SK-N-SH (cell line): ENCODE measurements at regions not wholly inside any gene's neighbourhood (a gene's known extent, or its start where the extent isn't known, plus 50 kb on each side); places are given as distances from the start of the nearest gene placed in this dataset.

Source experiments
- CTCF ChIA-PET: fragments of 300-600, 350-600 bp; formaldehyde crosslinking; extraction: SDS; loops from one replicate; lab custom pipeline; 2021; lab: Yijun Ruan, JAX
- POLR2A ChIA-PET: fragments of 350-600 bp; sonication (Branson Sonifier 250); formaldehyde crosslinking; extraction: SDS; loops from one replicate; lab custom pipeline; 2020; ENCODE audit warnings: antibody characterized with exemption, inconsistent platforms; lab: Yijun Ruan, JAX
- DNase-seq: peaks from one replicate; pipeline ENCODE4 v3.0.0; 2012
- H2AFZ ChIP-seq: fragments of 200-600 bp; sonication (generic); 2 replicates; pipeline ENCODE4 v1.8.1; 2016; ENCODE audit warnings: antibody characterized with exemption, mild to moderate bottlenecking, low read depth
- H3F3A ChIP-seq: fragments of 200-600 bp; sonication (generic); replicated peaks from 2 replicates; pipeline ENCODE3; 2016; ENCODE audit warnings: antibody characterized with exemption, mild to moderate bottlenecking; ENCODE audit not compliant: insufficient read depth
- H3K27ac ChIP-seq, 2 experiments: fragments of 200-500 bp in 1 of 2; fragments of 200-600 bp in 1 of 2; sonication (Bioruptor generic) in 1 of 2; sonication (generic), shearing (Covaris generic) in 1 of 2; 2 replicates each; pipeline versions ENCODE4 v1.5.1 to v1.6.1; 2014 to 2016; ENCODE audit warnings: low read depth in 2 of 2, inconsistent platforms in 1 of 2, low read length in 1 of 2, mild to moderate bottlenecking in 1 of 2, mixed read lengths in 1 of 2
- H3K27me3 ChIP-seq: fragments of 200-600 bp; sonication (generic), shearing (Covaris generic); 2 replicates; pipeline ENCODE4 v1.6.1; 2016; ENCODE audit warnings: mixed run types; ENCODE audit not compliant: insufficient read depth
- H3K36me3 ChIP-seq, 2 experiments: fragments of 200-500 bp in 1 of 2; fragments of 200-600 bp in 1 of 2; sonication (Bioruptor generic) in 1 of 2; sonication (generic) in 1 of 2; replicated peaks in 1 of 2; 2 replicates each; pipeline versions ENCODE3 to v1.5.1; 2014 to 2016; ENCODE audit warnings: low read length in 1 of 2, mild to moderate bottlenecking in 1 of 2; ENCODE audit not compliant: insufficient read depth in 2 of 2, control insufficient read depth in 1 of 2
- H3K4me1 ChIP-seq, 2 experiments: fragments of 200-500 bp in 1 of 2; fragments of 200-600 bp in 1 of 2; sonication (Bioruptor generic) in 1 of 2; sonication (generic), shearing (Covaris generic) in 1 of 2; 2 replicates each; pipeline versions ENCODE4 v1.5.1 to v1.6.1; 2014 to 2016; ENCODE audit warnings: low read depth in 1 of 2, low read length in 1 of 2, mixed run types in 1 of 2; ENCODE audit not compliant: insufficient read depth in 2 of 2, control insufficient read depth in 1 of 2
- H3K4me2 ChIP-seq: fragments of 200-600 bp; sonication (generic), shearing (Covaris generic); 2 replicates; pipeline ENCODE4 v1.6.1; 2017; ENCODE audit warnings: mixed run types
- H3K4me3 ChIP-seq, 2 experiments: fragments of 200-500 bp in 1 of 2; fragments of 200-600 bp in 1 of 2; sonication (Bioruptor generic) in 1 of 2; sonication (generic), shearing (Covaris generic) in 1 of 2; 2 replicates each; pipeline versions ENCODE4 v1.5.1 to v1.8.1; 2014 to 2016; ENCODE audit warnings: low read depth in 2 of 2, inconsistent platforms in 1 of 2, low read length in 1 of 2, mild to moderate bottlenecking in 1 of 2, mixed read lengths in 1 of 2, moderate library complexity in 1 of 2
- H3K79me2 ChIP-seq: fragments of 200-600 bp; sonication (generic); 2 replicates; pipeline ENCODE4 v1.8.1; 2017; ENCODE audit warnings: mild to moderate bottlenecking; ENCODE audit not compliant: insufficient read depth
- H3K9ac ChIP-seq: fragments of 200-600 bp; sonication (generic); 2 replicates; pipeline ENCODE4 v1.6.1; 2017; ENCODE audit warnings: mixed run types
- H3K9me2 ChIP-seq: fragments of 200-600 bp; sonication (generic); 2 replicates; pipeline ENCODE4 v1.6.1; 2017; ENCODE audit warnings: mixed run types
- H3K9me3 ChIP-seq: fragments of 200-600 bp; sonication (generic); 2 replicates; pipeline ENCODE4 v1.6.1; 2017; ENCODE audit warnings: mixed run types, mild to moderate bottlenecking, moderate library complexity
- H4K20me1 ChIP-seq: fragments of 200-600 bp; sonication (generic); 2 replicates; pipeline ENCODE4 v1.6.1; 2017; ENCODE audit warnings: mild to moderate bottlenecking, mixed run types; ENCODE audit not compliant: insufficient read depth
- FOSL2 ChIP-seq: IDR thresholded peaks from 2 replicates; pipeline ENCODE4 v1.4.0; 2012; ENCODE audit warnings: low read depth, mild to moderate bottlenecking, moderate library complexity, borderline replicate concordance
- FOXJ3 ChIP-seq: sonication (generic); formaldehyde crosslinking; IDR thresholded peaks from 2 replicates; pipeline ENCODE4 v1.5.1; 2020; ENCODE audit warnings: mild to moderate bottlenecking, missing genetic modification reagents
- GABPA ChIP-seq: IDR thresholded peaks from 2 replicates; pipeline ENCODE4 v1.4.0; 2012; ENCODE audit warnings: low read depth, mild to moderate bottlenecking
- MEF2A ChIP-seq: IDR thresholded peaks from 2 replicates; pipeline ENCODE4 v1.4.0; 2012; ENCODE audit warnings: low read depth, borderline replicate concordance
- NFIC ChIP-seq: IDR thresholded peaks from 2 replicates; pipeline ENCODE4 v1.4.0; 2012; ENCODE audit warnings: borderline replicate concordance
- NRF1 ChIP-seq: IDR thresholded peaks from 2 replicates; pipeline ENCODE4 v1.6.1; 2012; ENCODE audit warnings: low read depth, mild to moderate bottlenecking, low read length
- POLR2AphosphoS5 ChIP-seq: IDR thresholded peaks from 2 replicates; pipeline ENCODE4 v1.6.1; 2012; ENCODE audit warnings: low read depth, low read length
- RAD21 ChIP-seq: IDR thresholded peaks from 2 replicates; pipeline ENCODE4 v1.6.1; 2012; ENCODE audit warnings: mild to moderate bottlenecking, low read length
- REST ChIP-seq: IDR thresholded peaks from 2 replicates; pipeline ENCODE4 v1.6.1; 2012; ENCODE audit warnings: mild to moderate bottlenecking, low read depth, low read length, moderate library complexity
- RFX5 ChIP-seq: IDR thresholded peaks from 2 replicates; pipeline ENCODE4 v1.6.1; 2012; ENCODE audit warnings: mild to moderate bottlenecking, improper control_type of control experiment, low read length
- RXRA ChIP-seq: IDR thresholded peaks from 2 replicates; pipeline ENCODE4 v1.4.0; 2012; ENCODE audit warnings: low read depth, mild to moderate bottlenecking, borderline replicate concordance
- SMC3 ChIP-seq: IDR thresholded peaks from 2 replicates; pipeline ENCODE4 v1.6.1; 2012; ENCODE audit warnings: low read depth, low read length, improper control_type of control experiment
- TEAD4 ChIP-seq: IDR thresholded peaks from 2 replicates; pipeline ENCODE4 v1.4.0; 2012; ENCODE audit warnings: mild to moderate bottlenecking, borderline replicate concordance; ENCODE audit not compliant: insufficient read depth
- YY1 ChIP-seq: IDR thresholded peaks from 2 replicates; pipeline ENCODE4 v1.4.0; 2012; ENCODE audit warnings: low read depth, mild to moderate bottlenecking
- WGBS: methylation state at CpG from one replicate; pipeline ENCODE4 v1.1.6; 2017; ENCODE audit warnings: low lambda C conversion rate; 5-methylcytosine and 5-hydroxymethylcytosine counted together
- TF ChIP-seq, protein P1 (sequence below): fragments of 150-350 bp; IDR thresholded peaks from 2 replicates; pipeline ENCODE4 v1.6.1; 2016; ENCODE audit warnings: mild to moderate bottlenecking, low read depth, low read length
- TF ChIP-seq, protein P2 (sequence below): fragments of 150-350 bp; IDR thresholded peaks from 2 replicates; pipeline ENCODE4 v1.6.1; 2017; ENCODE audit warnings: antibody characterized with exemption, low read length, low read depth, borderline replicate concordance

DNA sequence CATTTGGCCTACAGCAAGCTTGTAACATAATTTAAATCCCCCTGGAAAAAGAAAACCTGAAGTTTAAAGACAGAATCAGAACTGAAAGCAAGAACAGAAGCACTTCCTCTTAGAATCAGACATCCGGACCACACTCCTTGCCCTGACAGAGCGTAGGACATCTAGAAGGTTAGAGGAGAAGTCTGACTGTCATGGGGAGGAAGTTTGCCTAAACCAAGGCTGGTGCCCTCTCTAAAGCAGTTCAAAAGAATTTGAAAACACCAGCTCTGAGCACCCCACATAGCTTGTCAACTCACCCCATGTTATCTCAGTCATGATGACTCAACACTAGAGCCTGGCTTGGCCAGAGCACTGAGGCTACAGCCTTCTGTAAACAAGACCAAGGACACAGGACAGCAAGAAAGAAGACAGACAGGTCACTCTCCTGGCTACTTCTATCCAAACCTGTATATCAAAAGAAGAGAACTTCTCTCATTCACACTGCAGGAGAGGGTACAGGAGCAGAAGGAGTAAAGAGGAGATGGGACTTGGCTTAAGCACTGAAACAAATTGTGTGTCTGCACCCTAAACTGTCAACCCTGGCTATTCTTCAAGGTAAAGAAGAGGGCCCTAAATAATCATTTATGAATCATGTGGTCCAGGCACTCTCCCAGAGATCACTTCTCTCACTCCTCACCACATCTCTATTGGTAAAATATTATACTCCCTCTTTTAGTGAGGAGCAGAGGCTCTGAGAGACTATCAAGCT, 198.6 kb downstream of the MEMO1 start:
- H3K9ac ChIP-seq: no peak overlapping the region
- H3K4me2 ChIP-seq: peak overlapping the region; percentile 17; the same call in 1 of the 2 replicates
- H3F3A ChIP-seq: no peaks in the 10 kb centered on the region
- H2AFZ ChIP-seq: no peak overlapping the region
- no peaks in the 10 kb centered on the region for H3K4me1 ChIP-seq
- TF ChIP-seq TEAD4 (no peak), FOSL2 (0 out of 2 replicates have a peak, but pooled peaks have one; percentile 5)
- no peaks in the 10 kb centered on the region for H3K79me2 ChIP-seq
- CTCF ChIA-PET: no interaction called here
- no peak overlapping the region for H3K4me3 ChIP-seq
- DNase-seq: no peak
- POLR2A ChIA-PET: no interaction called here
- no peaks in the 10 kb centered on the region for H3K9me3 ChIP-seq
- H3K27me3 ChIP-seq: no peaks in the 10 kb centered on the region
- WGBS: 64% methylated on average over 2 of the region's 2 CpGs
- no peak overlapping the region for H3K27ac ChIP-seq
- H3K9me2 ChIP-seq: no peaks in the 10 kb centered on the region
- H3K36me3 ChIP-seq: no peaks in the 10 kb centered on the region
- no peaks in the 10 kb centered on the region for H4K20me1 ChIP-seq

DNA sequence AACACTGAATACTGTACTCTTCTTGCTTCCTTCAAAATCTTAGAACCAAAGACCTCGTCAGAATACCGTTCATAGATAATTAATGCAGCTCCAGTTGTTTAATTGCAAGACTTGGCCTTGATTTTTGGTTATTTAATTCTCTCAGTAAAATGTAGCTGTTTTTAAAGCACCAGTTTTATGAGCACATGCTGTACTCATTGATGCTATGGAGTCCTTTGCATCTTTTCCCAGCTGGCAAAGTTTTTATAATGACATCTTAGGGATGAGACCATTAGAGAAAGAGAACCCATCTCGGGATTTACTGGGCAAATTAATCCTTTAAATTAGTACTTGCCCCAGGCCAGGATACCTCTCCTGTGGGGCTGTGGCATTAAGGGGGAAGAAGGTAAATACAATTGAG, 199.3 kb downstream of the MEMO1 start:
- CTCF ChIA-PET: interaction anchor here (0.7 kb wide), 1 partner anchor 281 kb away, joined by 3 read pairs; no protein-coding TSS in a partner anchor
- no peaks in the 10 kb centered on the region for H3K27me3 ChIP-seq
- TF ChIP-seq RXRA (no peak), RFX5 (no peak), MEF2A (no peak), YY1 (no peak)
- TF ChIP-seq, all 33 proteins: peak for 0
- Histone ChIP-seq H3K27ac (no peak overlapping the region), H3K36me3 (no peaks in the 10 kb centered on the region), H3K79me2 (no peaks in the 10 kb centered on the region), H2AFZ (no peak overlapping the region), H3K9ac (no peak overlapping the region), H3K9me2 (no peaks in the 10 kb centered on the region), H4K20me1 (no peaks in the 10 kb centered on the region), H3K4me1 (no peaks in the 10 kb centered on the region), H3K9me3 (no peaks in the 10 kb centered on the region), H3F3A (no peaks in the 10 kb centered on the region), H3K4me2 (peak overlapping the region; percentile 17; the same call in 1 of the 2 replicates), H3K4me3 (no peak overlapping the region)
- WGBS: 34% methylated on average over 3 of the region's 3 CpGs
- POLR2A ChIA-PET: no interaction called here
- DNase-seq: no peak

- no peaks in the 10 kb centered on the region for H3F3A ChIP-seq
- no peak overlapping the region for H3K4me3 ChIP-seq
- H3K27me3 ChIP-seq: no peaks in the 10 kb centered on the region
- no peaks in the 10 kb centered on the region for H3K9me2 ChIP-seq
- CTCF ChIA-PET: no interaction called here
- no peak overlapping the region for H3K27ac ChIP-seq
- no peak overlapping the region for H3K9ac ChIP-seq
- WGBS: 30% methylated on average over 5 of the region's 5 CpGs
- H3K9me3 ChIP-seq: no peaks in the 10 kb centered on the region
- no peak for DNase-seq
- no peaks in the 10 kb centered on the region for H3K36me3 ChIP-seq
- no peak overlapping the region for H2AFZ ChIP-seq
- H3K4me1 ChIP-seq: no peaks in the 10 kb centered on the region
- no peaks in the 10 kb centered on the region for H3K79me2 ChIP-seq
- no peaks in the 10 kb centered on the region for H4K20me1 ChIP-seq
- H3K4me2 ChIP-seq: no peak overlapping the region
- POLR2A ChIA-PET: no interaction called here
- no peak for TF ChIP-seq NFIC
- TF ChIP-seq POLR2AphosphoS5: no peak
- TF ChIP-seq, protein P1, sequence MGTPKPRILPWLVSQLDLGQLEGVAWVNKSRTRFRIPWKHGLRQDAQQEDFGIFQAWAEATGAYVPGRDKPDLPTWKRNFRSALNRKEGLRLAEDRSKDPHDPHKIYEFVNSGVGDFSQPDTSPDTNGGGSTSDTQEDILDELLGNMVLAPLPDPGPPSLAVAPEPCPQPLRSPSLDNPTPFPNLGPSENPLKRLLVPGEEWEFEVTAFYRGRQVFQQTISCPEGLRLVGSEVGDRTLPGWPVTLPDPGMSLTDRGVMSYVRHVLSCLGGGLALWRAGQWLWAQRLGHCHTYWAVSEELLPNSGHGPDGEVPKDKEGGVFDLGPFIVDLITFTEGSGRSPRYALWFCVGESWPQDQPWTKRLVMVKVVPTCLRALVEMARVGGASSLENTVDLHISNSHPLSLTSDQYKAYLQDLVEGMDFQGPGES: no peak
- no peak for TF ChIP-seq REST
- no peak for TF ChIP-seq SMC3
- TF ChIP-seq NRF1: no peak
- TF ChIP-seq, protein P2, sequence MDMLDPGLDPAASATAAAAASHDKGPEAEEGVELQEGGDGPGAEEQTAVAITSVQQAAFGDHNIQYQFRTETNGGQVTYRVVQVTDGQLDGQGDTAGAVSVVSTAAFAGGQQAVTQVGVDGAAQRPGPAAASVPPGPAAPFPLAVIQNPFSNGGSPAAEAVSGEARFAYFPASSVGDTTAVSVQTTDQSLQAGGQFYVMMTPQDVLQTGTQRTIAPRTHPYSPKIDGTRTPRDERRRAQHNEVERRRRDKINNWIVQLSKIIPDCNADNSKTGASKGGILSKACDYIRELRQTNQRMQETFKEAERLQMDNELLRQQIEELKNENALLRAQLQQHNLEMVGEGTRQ: no peak
- no peak for TF ChIP-seq FOXJ3 (CRISPR knock-in tag)
- no peak for TF ChIP-seq GABPA
- no peak for TF ChIP-seq RAD21
Measured at GRCh38 chr2:31810200-31810917, 200.4 kb downstream of the MEMO1 start.
